Endodermal cell (in vitro differentiated cells): ENCODE measurements at regions not wholly inside any gene's neighbourhood (a gene's known extent, or its start where the extent isn't known, plus 50 kb on each side); places are given as distances from the start of the nearest gene placed in this dataset.

Experiments used
- DNase-seq: peaks from one replicate; pipeline ENCODE4 v3.0.0-alpha.2; 2017
- H3K27ac ChIP-seq: 2 replicates; pipeline ENCODE4 v1.5.1; 2013; ENCODE audit warnings: mild to moderate bottlenecking, low read depth, low read length, moderate library complexity
- H3K27me3 ChIP-seq: 2 replicates; pipeline ENCODE4 v1.6.1; 2013; ENCODE audit warnings: mild to moderate bottlenecking, low read length, moderate library complexity; ENCODE audit not compliant: insufficient read depth, control insufficient read depth, poor library complexity, severe bottlenecking
- H3K36me3 ChIP-seq: 2 replicates; pipeline ENCODE4 v1.7.0; 2013; ENCODE audit warnings: mild to moderate bottlenecking, low read length, moderate library complexity; ENCODE audit not compliant: control insufficient read depth, insufficient read depth
- H3K4me1 ChIP-seq: one replicate; pipeline ENCODE4 v1.7.0; 2013; ENCODE audit warnings: low read length; ENCODE audit not compliant: control insufficient read depth, insufficient read depth
- H3K4me3 ChIP-seq: 2 replicates; pipeline ENCODE4 v1.5.1; 2013; ENCODE audit warnings: mild to moderate bottlenecking, low read length, moderate library complexity
- H3K9ac ChIP-seq: 2 replicates; pipeline ENCODE4 v1.6.1; 2013; ENCODE audit warnings: mild to moderate bottlenecking, low read length, moderate library complexity; ENCODE audit not compliant: poor library complexity, severe bottlenecking; ENCODE audit errors: extremely low read depth
- H3K9me3 ChIP-seq: 2 replicates; pipeline ENCODE4 v1.6.1; 2013; ENCODE audit warnings: mild to moderate bottlenecking, low read length, moderate library complexity; ENCODE audit not compliant: control insufficient read depth
- H3K27ac Mint-ChIP-seq: 2 replicates; pipeline ENCODE4 v1.8.0; 2020; ENCODE audit warnings: mixed read lengths
- H3K27me3 Mint-ChIP-seq: 2 replicates; pipeline ENCODE4 v1.8.0; 2021; ENCODE audit warnings: mild to moderate bottlenecking, mixed read lengths; ENCODE audit not compliant: insufficient read depth
- H3K36me3 Mint-ChIP-seq: 2 replicates; pipeline ENCODE4 v1.8.0; 2020; ENCODE audit warnings: low read depth, mixed read lengths
- H3K4me1 Mint-ChIP-seq: 2 replicates; pipeline ENCODE4 v1.8.0; 2020; ENCODE audit warnings: mixed read lengths
- H3K4me3 Mint-ChIP-seq: 2 replicates; pipeline ENCODE4 v1.8.0; 2020; ENCODE audit warnings: mild to moderate bottlenecking, moderate library complexity, mixed read lengths
- H3K9me3 Mint-ChIP-seq: 2 replicates; pipeline ENCODE4 v1.8.0; 2020; ENCODE audit warnings: mild to moderate bottlenecking, mixed read lengths
- CTCF ChIP-seq: fragments of 200-600 bp; sonication (generic); conservative IDR thresholded peaks from 2 replicates; pipeline ENCODE4 v1.5.0; 2021; ENCODE audit warnings: antibody characterized with exemption, mild to moderate bottlenecking
- WGBS, 2 experiments: methylation state at CpG; one replicate each; pipeline versions ENCODE4 v1.1.5 to v1.1.7; 2013; ENCODE audit warnings: missing lambda C conversion rate in 2 of 2, mixed read lengths in 1 of 2; ENCODE audit not compliant: insufficient coverage in 1 of 2, insufficient read length in 1 of 2; 5-methylcytosine and 5-hydroxymethylcytosine counted together

GRCh38 chr11:103773059-103773458 is 263.4 kb upstream of the DDI1 start:
- H3K9me3 ChIP-seq, result no peaks in the 10 kb centered on the region
- H3K27ac ChIP-seq, result no peak overlapping the region
- H3K27me3 ChIP-seq, result no peaks in the 10 kb centered on the region
- Mint-ChIP-seq H3K4me3 (no peak overlapping the region), H3K9me3 (no peaks in the 10 kb centered on the region), H3K27me3 (no peaks in the 10 kb centered on the region), H3K36me3 (no peaks in the 10 kb centered on the region), H3K27ac (no peak overlapping the region), H3K4me1 (peaks cover 10% of the 10 kb centered on the region)
- H3K4me3 ChIP-seq, result no peak overlapping the region
- H3K4me1 ChIP-seq, result peaks cover 6% of the 10 kb centered on the region
- no peaks in the 10 kb centered on the region for H3K36me3 ChIP-seq
- TF ChIP-seq CTCF, result no peak
- no peak for DNase-seq
- H3K9ac ChIP-seq, result no peak overlapping the region
- WGBS, 2 experiments, result 100% methylated on average over 2 of the region's 2 CpGs; no CpG with 5 or more reads in 1 of the 2 experiments

DNA sequence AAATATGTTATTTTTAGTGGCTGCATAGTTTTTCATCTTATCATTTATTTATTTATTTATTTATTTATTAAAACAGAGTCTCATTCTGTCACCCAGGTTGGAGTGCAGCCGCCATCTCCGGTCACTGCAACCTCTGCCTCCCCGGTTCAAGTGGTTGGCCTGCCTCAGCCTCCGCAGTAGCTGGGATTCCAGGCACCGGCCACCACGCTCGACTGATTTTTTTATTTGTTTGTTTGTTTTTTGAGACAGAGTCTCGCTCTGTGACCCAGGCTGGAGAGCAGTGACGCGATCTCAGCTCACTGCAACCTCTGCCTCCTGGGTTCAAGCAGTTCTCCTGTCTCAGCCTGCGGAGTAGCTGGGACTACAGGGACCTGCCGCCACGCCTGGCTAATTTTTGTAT is 262.9 kb upstream of the DDI1 start:
- Histone ChIP-seq H3K27ac (no peak overlapping the region), H3K9me3 (no peaks in the 10 kb centered on the region), H3K9ac (no peak overlapping the region), H3K4me1 (peaks cover 6% of the 10 kb centered on the region), H3K36me3 (no peaks in the 10 kb centered on the region), H3K4me3 (no peak overlapping the region), H3K27me3 (no peaks in the 10 kb centered on the region)
- WGBS, 2 experiments, result 81 to 97% methylated on average over 6 to 13 of the region's 13 CpGs
- Mint-ChIP-seq H3K9me3 (no peaks in the 10 kb centered on the region), H3K27me3 (no peaks in the 10 kb centered on the region), H3K4me1 (peaks cover 5% of the 10 kb centered on the region), H3K4me3 (no peak overlapping the region), H3K27ac (no peak overlapping the region), H3K36me3 (no peaks in the 10 kb centered on the region)
- no peak for TF ChIP-seq CTCF
- no peak for DNase-seq

DNA sequence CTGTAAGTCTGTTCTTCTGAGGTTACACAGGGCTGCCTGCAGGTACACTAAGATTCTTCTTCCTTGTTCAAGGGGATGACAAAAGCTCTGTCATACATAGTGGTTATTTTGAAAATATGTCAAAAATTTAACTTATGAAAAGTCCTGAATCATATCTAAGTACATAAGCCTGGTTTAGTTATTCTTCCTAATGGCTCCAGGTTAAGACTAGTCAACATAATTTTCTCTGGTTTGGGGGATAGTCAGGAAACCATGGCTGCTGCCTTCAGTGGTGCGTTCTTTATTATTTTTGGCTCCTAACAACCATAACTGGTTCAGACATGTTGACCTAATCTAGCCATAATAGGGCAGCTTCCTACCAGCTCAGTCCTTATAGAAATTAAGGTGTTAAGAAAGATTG is 257.4 kb upstream of the DDI1 start:
- H3K27me3 ChIP-seq, result no peaks in the 10 kb centered on the region
- no peaks in the 10 kb centered on the region for H3K9me3 Mint-ChIP-seq
- peaks cover 1% of the 10 kb centered on the region for H3K9me3 ChIP-seq
- no peaks in the 10 kb centered on the region for H3K27me3 Mint-ChIP-seq
- DNase-seq, result no peak
- no peak for TF ChIP-seq CTCF
- H3K9ac ChIP-seq, result no peak overlapping the region
- H3K4me3 ChIP-seq, result no peak overlapping the region
- no peak overlapping the region for H3K4me3 Mint-ChIP-seq
- WGBS, 2 experiments, result 88% methylated on average over 1 of the region's 1 CpG; no CpG with 5 or more reads in 1 of the 2 experiments
- no peaks in the 10 kb centered on the region for H3K4me1 Mint-ChIP-seq
- H3K4me1 ChIP-seq, result no peaks in the 10 kb centered on the region
- H3K27ac Mint-ChIP-seq, result no peak overlapping the region
- H3K27ac ChIP-seq, result no peak overlapping the region
- no peaks in the 10 kb centered on the region for H3K36me3 ChIP-seq
- H3K36me3 Mint-ChIP-seq, result no peaks in the 10 kb centered on the region
